AG08396 (cell line): ENCODE measurements at regions not wholly inside any gene's neighbourhood (a gene's known extent, or its start where the extent isn't known, plus 50 kb on each side); places are given as distances from the start of the nearest gene placed in this dataset.

Experiments
- DNase-seq: peaks from one replicate; pipeline ENCODE4 v3.0.0; 2012; ENCODE audit warnings: low spot score, mixed read lengths

GRCh38 chr5:3654515-3654914 is 58.9 kb downstream of the IRX1 start:
- no peak for DNase-seq

GRCh38 chr5:3656803-3657202 is 61.2 kb downstream of the IRX1 start:
- DNase-seq: no peak

DNA sequence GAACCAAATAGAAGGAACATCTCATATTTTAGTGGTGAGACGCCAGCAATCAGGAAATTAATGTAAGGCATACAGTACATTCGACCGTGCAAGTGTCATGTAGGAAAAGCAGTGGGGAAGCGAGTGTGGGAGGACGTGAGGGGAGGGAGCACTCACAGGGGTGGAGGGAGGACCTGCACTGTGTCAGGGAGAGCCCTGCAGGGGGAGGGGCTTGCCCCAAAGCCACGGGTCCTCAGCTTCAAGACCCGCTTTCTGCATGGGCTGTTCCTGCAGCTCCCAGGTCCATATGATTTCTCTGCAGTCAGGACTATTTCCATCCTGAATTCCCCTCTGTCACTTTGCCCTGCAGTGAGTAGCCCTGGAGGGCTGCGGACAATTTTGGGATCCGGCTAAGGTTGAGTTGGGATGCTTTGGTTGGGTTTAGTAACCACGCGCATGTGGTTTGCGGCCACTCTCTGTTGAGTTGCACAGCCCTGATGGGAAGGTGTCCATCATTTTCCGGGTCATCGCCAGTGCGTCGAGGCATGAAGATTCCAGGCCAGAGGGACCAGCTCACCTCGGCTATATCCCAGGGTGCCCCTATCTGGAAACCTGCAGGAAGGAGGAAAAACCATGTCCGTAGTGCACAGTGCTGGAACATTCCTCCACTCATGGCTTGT is 61.9 kb downstream of the IRX1 start:
- DNase-seq: no peak

DNA sequence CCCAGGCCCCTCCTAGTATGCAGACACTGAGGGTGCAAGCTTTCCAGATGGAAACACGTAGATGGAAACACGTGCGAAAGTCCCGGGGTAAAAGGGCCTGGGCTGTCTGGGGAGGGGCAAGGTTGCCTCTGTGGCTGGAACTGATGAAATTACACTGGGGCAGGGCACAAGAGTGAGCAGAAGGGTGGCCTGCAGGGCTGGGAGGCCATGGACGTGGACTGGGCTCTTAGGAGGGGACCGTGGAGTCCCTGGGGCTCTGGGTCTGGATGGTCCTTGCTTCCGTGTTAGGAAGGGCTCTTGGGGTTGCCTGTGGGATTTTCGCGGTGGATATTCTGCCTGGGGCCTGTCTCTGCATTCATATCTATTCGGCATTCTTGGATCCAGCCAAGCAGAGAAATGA is 63.3 kb downstream of the IRX1 start:
- no peak for DNase-seq

DNA sequence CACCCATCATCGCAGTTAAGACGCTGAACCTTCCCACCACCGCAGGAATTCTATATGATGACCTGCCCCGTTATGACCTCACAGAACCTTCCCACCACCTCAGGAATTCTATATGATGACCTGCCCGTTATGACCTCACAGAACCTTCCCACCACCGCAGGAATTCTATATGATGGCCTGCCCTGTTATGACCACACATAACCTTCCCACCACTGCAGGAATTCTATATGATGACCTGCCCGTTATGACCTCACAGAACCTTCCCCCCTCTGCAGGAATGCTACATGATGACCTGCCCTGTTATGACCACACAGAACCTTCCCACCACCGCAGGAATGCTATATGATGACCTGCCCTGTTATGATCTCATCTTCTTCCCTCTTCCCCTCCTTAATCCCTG is 64.3 kb downstream of the IRX1 start:
- DNase-seq: no peak

DNA sequence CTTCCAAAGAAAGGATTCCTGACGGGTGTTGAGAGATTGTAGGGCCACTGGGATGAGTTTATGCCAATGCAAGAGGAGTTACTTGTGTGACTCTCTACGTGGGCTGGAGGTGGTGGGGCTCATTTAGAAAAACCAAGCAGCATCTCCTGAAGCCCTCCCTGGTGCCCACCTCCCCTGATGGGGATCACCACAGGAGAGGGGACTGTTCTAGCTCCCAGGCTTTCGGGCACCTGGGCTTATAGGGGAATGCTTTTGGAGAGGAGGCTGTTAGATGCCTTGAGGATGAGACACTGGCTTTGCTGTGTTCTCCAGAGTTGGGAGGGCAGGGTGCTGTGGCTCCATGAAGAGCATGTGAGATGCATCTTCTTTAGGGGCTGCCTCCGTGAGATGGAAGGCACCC is 65.0 kb downstream of the IRX1 start:
- no peak for DNase-seq

GRCh38 chr5:3661755-3662296 is 66.2 kb downstream of the IRX1 start:
- no peak for DNase-seq

- DNase-seq: no peak
These were observed 66.7 kb downstream of the IRX1 start for GRCh38 chr5:3662344-3662743.

DNA sequence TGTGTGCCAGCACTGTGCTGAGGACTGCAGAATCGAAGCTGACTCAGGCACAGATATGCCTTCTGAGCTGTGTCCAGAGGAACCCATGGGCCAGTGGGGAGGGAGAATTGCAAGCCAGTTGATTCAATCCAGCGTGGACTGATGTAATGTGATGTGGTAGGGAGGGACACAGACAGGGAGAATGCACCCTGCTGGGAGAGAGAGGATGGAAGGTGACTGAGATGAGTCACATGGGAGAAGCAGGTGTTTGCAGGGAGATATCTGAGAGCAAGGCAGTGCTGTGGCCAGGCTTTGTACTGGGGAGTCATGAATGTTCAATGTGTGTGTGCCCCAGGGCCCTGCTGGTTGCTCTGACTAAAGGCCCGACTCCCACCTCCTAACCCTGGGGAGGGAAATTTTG is 75.7 kb downstream of the IRX1 start:
- DNase-seq: no peak

- no peak for DNase-seq
These were observed 83.2 kb downstream of the IRX1 start for GRCh38 chr5:3678801-3679200.

- DNase-seq: no peak
These were observed 85.2 kb downstream of the IRX1 start for GRCh38 chr5:3680821-3681220.

DNA sequence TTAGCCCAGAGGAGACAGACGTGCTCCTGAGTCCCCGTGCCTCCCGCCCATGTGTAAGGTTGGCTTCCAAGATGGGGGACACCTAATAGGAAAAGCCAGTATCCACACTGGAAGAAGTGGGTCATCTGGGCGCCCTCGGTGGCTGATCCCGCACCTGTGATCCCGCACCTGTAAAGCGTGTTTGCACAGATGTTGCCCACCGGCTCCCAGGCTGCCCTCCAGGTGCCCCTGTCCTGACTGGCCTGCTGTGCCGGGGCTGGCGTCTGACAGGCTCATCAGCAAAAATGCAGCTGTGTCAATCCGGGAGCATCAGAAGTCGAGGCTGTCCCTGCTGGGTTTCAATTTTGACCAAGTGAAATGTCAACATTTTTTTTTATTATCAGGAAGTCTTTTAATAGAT is 88.5 kb downstream of the IRX1 start:
- no peak for DNase-seq

GRCh38 chr5:3684771-3685354 is 89.2 kb downstream of the IRX1 start:
- DNase-seq: no peak

- no peak for DNase-seq
These were observed 99.2 kb downstream of the IRX1 start for GRCh38 chr5:3694819-3695218.

DNA sequence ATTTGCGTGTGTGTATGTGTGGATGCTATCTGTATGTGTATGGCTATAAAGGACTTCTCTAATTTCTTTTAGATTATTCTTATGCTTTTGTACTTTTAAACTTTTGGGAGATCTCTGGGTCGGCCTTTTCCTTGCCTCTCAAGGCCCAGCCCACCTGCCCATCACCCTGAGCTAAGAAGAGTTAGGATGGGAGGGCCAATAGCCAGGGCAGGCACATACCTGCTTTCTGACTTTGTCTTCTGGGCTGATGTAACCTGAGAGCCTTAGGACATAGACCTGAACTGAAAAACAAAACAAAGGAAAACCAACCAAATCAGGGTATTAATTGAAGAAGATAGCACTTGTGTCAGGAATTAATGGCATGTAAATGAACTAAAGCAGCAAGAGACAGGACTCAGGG is 100.2 kb downstream of the IRX1 start:
- no peak for DNase-seq

DNA sequence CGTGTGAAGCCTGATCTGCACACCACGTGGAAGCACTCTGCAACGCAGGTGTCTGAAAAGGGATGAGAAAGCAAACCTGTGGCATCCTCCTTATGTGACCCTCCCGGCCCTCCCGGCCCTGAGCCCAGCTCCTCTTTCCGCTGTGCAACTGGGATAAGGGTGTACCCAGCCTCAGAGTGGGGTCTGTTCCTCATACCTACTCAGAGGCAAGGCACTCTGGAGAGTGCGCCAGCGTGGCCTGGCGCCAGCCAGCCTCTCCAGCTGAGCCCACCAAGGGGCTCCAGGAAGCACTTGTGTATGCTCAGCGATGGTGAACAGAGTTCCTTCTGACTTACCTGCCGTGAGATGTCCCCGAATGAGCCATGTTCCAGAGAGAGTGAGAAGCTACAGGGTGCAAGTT is 102.8 kb downstream of the IRX1 start:
- DNase-seq: no peak

- no peak for DNase-seq
These were observed 106.1 kb downstream of the IRX1 start for GRCh38 chr5:3701694-3702093.

DNA sequence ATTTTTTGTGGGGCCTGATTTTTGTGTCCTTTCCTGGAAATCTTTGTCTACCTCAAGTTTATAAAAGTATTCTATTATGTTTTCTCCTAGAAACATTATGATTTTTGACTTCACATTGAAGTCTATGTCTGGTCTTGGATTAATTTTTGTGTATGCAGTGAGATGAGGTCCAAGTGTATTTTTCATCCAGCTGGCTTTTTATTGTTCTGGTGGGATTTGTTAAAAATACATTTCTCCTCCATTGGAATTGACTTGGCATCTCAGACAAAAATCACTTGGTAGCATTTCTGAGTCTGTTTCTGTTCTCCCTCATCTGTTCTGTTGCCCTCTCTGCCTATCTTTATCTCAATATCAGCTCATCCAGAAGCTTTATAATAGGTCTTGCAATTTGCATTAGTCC is 109.0 kb downstream of the IRX1 start:
- DNase-seq: no peak

GRCh38 chr5:3709068-3709716 is 113.6 kb downstream of the IRX1 start:
- no peak for DNase-seq

- no peak for DNase-seq
These were observed 114.2 kb downstream of the IRX1 start for GRCh38 chr5:3709717-3710348.

- DNase-seq: no peak
These were observed 119.4 kb downstream of the IRX1 start for GRCh38 chr5:3715062-3715461.

DNA sequence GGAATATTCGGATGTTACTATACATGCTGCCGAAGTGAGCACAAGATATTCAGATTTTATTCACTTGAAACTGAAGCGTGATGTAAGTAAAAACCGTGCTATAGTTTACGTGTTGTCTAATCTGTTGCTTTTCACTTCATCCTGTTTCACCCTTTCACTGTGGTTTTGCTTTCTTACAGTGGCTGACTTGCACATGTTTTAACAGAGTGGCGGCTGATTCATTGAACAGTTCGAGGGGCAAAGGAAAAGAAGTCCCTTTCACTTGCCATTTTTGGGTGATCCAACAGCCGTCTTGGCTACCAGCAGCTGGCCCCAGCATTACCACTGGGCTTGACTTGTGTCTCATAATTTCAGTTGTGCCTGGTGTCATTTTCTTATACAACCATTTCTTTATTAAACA is 134.0 kb downstream of the IRX1 start:
- DNase-seq: no peak

DNA sequence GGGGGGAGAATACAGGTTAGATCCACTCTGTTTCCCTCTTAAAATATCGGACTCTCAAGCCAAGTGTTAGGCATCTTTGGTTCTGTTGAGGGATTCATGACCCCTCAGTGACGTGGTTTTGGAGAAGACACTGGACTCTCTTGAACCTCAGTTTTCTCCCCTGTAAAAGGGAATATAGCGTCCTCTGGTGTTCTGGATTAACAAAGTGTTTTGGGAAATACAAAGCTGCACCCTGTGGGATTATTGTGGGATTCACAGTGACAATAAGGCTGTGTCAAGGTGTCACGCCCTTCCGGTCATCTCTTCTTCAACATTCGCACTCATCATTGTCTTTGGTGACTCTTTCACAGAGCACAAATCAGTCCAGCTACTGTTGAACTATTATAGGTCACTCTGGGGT is 139.0 kb downstream of the IRX1 start:
- DNase-seq: no peak
